Type B pancreatic cell (in vitro differentiated cells): ENCODE measurements at regions not wholly inside any gene's neighbourhood (a gene's known extent, or its start where the extent isn't known, plus 50 kb on each side); places are given as distances from the start of the nearest gene placed in this dataset.

ENCODE experiments used
- DNase-seq: peaks from one replicate; pipeline ENCODE4 v3.0.0; 2021; ENCODE audit warnings: mixed read lengths; ENCODE audit not compliant: unreplicated experiment; ENCODE audit errors: extremely low spot score
- H3K27ac Mint-ChIP-seq: 2 replicates; pipeline ENCODE4 v1.8.0; 2021; ENCODE audit warnings: mild to moderate bottlenecking, mixed read lengths
- H3K27me3 Mint-ChIP-seq: 2 replicates; pipeline ENCODE4 v1.8.0; 2021; ENCODE audit warnings: mixed read lengths
- H3K36me3 Mint-ChIP-seq: 2 replicates; pipeline ENCODE4 v1.8.0; 2021; ENCODE audit warnings: mixed read lengths
- H3K4me1 Mint-ChIP-seq: one replicate; pipeline ENCODE4 v1.8.0; 2021; ENCODE audit warnings: mixed read lengths; ENCODE audit not compliant: unreplicated experiment
- H3K4me3 Mint-ChIP-seq: 2 replicates; pipeline ENCODE4 v1.8.0; 2021; ENCODE audit warnings: mild to moderate bottlenecking, mixed read lengths
- H3K9me3 Mint-ChIP-seq: 2 replicates; pipeline ENCODE4 v1.8.0; 2021; ENCODE audit warnings: mixed read lengths
- CTCF ChIP-seq: fragments of 200-600 bp; sonication (generic); conservative IDR thresholded peaks from 2 replicates; pipeline ENCODE4 v1.5.0; 2021; ENCODE audit warnings: antibody characterized with exemption, mild to moderate bottlenecking

GRCh38 chr10:28984431-28984830 lies 304.4 kb upstream of the LYZL1 start:
- peak overlapping the region; percentile 37 for H3K27ac Mint-ChIP-seq
- H3K4me1 Mint-ChIP-seq = peaks cover 15% of the 10 kb centered on the region
- no peaks in the 10 kb centered on the region for H3K36me3 Mint-ChIP-seq
- H3K27me3 Mint-ChIP-seq = no peaks in the 10 kb centered on the region
- H3K9me3 Mint-ChIP-seq = peaks cover 9% of the 10 kb centered on the region
- no peak for DNase-seq
- H3K4me3 Mint-ChIP-seq = no peak overlapping the region
- no peak for TF ChIP-seq CTCF

- no peaks in the 10 kb centered on the region for H3K27me3 Mint-ChIP-seq
- H3K27ac Mint-ChIP-seq = no peak overlapping the region
- H3K36me3 Mint-ChIP-seq = no peaks in the 10 kb centered on the region
- no peak overlapping the region for H3K4me3 Mint-ChIP-seq
- DNase-seq = no peak
- no peak for TF ChIP-seq CTCF
- H3K4me1 Mint-ChIP-seq = peaks cover 20% of the 10 kb centered on the region
- H3K9me3 Mint-ChIP-seq = peaks cover 9% of the 10 kb centered on the region
These were observed 303.6 kb upstream of the LYZL1 start for GRCh38 chr10:28985137-28985885.

DNA sequence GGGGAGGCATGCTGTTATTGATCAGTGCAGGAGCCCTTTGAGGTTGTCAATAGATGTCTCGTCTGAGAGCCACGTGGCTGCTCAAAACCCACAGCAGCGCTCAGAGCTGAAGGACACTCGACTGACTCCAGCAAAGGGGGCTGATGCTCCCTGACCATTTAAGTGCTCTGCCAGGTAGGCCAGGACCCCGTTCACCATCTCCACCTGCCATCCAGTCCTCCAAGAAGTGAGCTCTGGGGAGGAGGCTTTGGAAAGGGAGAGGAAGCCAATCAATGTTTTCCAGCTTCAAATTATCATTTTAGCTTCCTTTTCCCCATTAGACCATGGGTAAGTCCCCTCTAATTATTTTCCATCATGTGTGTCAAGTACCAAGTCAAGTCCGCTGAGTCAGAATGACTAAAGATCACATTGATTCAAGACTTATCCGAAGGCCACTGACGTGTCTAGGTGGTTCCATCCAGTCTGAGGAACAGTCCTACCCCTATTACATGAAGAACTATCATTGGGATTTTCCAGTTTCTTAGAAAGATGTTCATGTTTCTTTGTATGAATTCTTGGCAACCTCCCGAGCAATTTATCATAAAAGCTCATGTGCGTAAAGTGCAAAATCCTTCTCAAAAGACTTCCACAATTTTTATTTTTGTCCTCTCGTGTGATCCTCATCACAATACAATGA lies 302.6 kb upstream of the LYZL1 start:
- Mint-ChIP-seq H3K9me3 (peaks cover 9% of the 10 kb centered on the region), H3K27me3 (no peaks in the 10 kb centered on the region), H3K36me3 (no peaks in the 10 kb centered on the region), H3K27ac (no peak overlapping the region), H3K4me3 (no peak overlapping the region), H3K4me1 (peaks cover 22% of the 10 kb centered on the region)
- DNase-seq = no peak
- TF ChIP-seq CTCF = no peak

DNA sequence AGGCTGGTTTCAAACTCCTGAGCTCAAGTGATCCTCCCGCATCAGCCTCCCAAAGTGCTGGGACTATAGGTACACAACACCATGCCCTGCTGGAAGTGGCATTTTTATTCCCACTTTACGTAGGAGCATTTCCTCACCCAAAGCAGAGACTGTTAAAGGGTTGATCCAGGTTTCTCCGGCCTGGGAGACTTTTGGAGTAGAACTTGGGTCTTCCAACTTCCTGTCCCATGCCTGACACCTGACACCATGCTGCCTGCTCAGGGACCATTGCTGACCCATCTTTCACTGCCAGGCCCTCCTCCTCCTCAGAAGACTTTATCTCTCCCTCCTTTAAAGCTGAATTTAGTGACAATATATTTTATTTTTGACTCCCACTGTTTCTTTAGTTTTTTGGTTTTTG lies 302.0 kb upstream of the LYZL1 start:
- H3K27me3 Mint-ChIP-seq = no peaks in the 10 kb centered on the region
- no peak for DNase-seq
- no peaks in the 10 kb centered on the region for H3K36me3 Mint-ChIP-seq
- no peak overlapping the region for H3K27ac Mint-ChIP-seq
- H3K9me3 Mint-ChIP-seq = peaks cover 9% of the 10 kb centered on the region
- H3K4me3 Mint-ChIP-seq = no peak overlapping the region
- peaks cover 27% of the 10 kb centered on the region for H3K4me1 Mint-ChIP-seq
- no peak for TF ChIP-seq CTCF

- Mint-ChIP-seq H3K4me1 (peaks cover 29% of the 10 kb centered on the region), H3K27me3 (no peaks in the 10 kb centered on the region), H3K27ac (no peak overlapping the region), H3K36me3 (no peaks in the 10 kb centered on the region), H3K4me3 (no peak overlapping the region), H3K9me3 (peaks cover 9% of the 10 kb centered on the region)
- DNase-seq = no peak
- no peak for TF ChIP-seq CTCF
These were observed 301.1 kb upstream of the LYZL1 start for GRCh38 chr10:28987555-28988320.
